Jurkat, Clone E6-1 (cell line): ENCODE measurements at regions not wholly inside any gene's neighbourhood (a gene's known extent, or its start where the extent isn't known, plus 50 kb on each side); places are given as distances from the start of the nearest gene placed in this dataset.
"Not testable (repeated sequence)": the region's sequence is repeated elsewhere in the genome, so short reads cannot be mapped to it uniquely, and the experiment has no call there.

ENCODE experiments used
- DNase-seq: peaks from one replicate; pipeline ENCODE4 v3.0.0-alpha.2; 2011; ENCODE audit warnings: low read depth, low spot score
- H3K4me3 ChIP-seq: 2 replicates; pipeline ENCODE4 v1.5.1; 2011; ENCODE audit warnings: mild to moderate bottlenecking, low read length, control low read depth, moderate library complexity

GRCh38 chr4:100694467-100694866 is 176.6 kb upstream of the EMCN start:
- no peak for DNase-seq
- no peak overlapping the region for H3K4me3 ChIP-seq

DNA sequence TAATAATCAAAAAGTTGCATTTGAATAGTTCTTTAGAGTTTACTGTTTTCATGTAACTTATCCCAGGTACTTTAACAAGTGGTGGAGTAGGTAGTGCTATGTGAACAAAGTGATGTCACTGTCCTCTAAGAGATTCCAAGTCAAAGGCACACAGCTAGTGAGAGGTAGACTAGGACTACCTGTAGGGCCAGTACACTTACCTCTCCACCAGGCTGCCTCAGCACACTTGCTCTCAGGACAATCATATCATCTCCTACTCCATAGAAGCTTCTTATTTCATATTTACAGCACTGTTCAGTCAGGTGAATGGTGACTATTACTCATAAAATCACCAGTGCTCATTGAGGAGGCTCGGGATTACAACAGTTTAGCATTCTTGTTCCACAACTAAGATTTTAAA is 173.0 kb upstream of the EMCN start:
- H3K4me3 ChIP-seq: no peak overlapping the region
- no peak for DNase-seq

- no peak overlapping the region for H3K4me3 ChIP-seq
- no peak for DNase-seq
Observed at GRCh38 chr4:100688368-100688767, 170.5 kb upstream of the EMCN start.

- no peak overlapping the region for H3K4me3 ChIP-seq
- DNase-seq: no peak
Observed at GRCh38 chr4:100682477-100683218, 164.8 kb upstream of the EMCN start.

DNA sequence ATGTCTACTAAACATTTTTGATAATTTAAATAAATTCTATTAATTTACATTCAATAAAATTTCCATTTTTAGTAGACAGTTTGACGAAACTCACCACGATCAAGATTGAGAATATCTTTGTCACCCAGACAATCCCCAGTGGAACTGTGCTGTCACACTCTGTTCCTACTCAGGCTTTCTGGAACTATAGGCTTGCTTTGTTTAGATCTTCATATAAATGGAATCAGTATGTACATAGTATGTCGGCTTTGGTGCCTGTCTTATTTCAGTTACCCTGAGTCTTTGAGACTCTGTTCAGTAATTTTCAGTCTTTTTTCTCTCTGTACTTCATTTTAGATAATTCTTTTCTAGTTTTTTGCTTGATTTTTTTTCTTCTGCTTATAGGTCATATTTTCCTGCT is 163.5 kb upstream of the EMCN start:
- no peak for DNase-seq
- no peak overlapping the region for H3K4me3 ChIP-seq

DNA sequence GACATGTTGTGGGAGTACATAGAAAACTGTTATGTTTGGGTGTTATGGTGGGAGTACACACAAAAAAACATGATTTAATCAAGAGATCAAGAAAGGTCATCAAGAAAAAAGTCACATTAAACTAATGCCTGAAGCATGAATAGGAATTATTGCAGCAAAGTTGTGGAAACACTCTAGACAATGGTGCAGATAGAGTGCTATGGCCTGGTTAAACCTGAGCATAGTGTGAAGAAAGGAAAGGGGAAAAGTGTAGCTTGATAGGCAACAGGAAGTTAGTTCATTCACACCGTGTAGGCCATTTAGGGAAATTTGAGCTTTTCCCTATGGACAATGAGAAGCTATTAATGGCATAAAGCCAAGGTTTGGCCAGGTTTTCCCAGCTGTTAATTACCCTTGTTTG is 162.1 kb upstream of the EMCN start:
- DNase-seq: no peak
- H3K4me3 ChIP-seq: no peak overlapping the region

DNA sequence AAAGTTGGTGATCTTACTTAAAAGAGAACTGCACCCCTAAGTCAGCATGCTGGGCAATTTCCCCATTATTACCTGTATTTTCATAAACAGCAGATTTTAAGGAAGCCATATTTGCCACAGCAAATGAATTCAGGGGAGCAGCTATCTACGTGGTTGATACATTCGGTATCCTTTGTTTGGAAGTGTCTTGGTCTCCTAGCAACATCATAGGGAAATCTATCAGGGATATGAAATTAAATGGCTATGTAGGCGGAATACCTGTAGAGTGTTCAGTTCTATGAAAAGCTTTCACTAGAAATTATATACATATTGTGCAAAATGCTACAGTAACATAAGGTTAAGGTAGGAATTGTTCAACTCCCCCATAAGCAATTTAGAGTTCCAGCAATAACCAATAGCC is 157.2 kb upstream of the EMCN start:
- DNase-seq: no peak

DNA sequence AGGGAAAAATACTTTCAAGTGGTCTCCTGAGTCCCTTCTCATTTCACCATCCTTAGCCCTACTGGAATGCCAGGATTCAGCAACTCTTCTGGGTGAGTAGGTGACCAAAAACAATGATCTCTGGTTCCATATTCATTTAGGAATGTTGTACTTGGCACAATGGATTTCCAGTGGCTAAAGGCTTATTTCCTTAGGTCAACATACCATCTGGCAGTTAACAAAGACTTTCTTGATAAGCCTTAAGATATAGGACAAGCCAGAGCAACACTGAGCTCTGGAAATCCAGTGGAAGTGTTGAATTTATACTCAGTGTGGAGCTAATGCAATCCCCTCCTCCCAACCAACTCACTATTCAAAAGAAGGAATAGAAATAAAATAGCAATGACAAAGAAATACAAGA is 139.4 kb upstream of the EMCN start:
- DNase-seq: no peak
- no peak overlapping the region for H3K4me3 ChIP-seq

More for the DNA sequence above, 157.2 kb upstream of the EMCN start:
- H3K4me3 ChIP-seq: no peak overlapping the region

GRCh38 chr4:100651499-100652175 is 133.8 kb upstream of the EMCN start:
- DNase-seq: no peak
- no peak overlapping the region for H3K4me3 ChIP-seq

- DNase-seq: no peak
- no peak overlapping the region for H3K4me3 ChIP-seq
Observed at GRCh38 chr4:100649417-100649816, 131.6 kb upstream of the EMCN start.

- DNase-seq: no peak
- H3K4me3 ChIP-seq: no peak overlapping the region
Observed at GRCh38 chr4:100644150-100644549, 126.3 kb upstream of the EMCN start.

DNA sequence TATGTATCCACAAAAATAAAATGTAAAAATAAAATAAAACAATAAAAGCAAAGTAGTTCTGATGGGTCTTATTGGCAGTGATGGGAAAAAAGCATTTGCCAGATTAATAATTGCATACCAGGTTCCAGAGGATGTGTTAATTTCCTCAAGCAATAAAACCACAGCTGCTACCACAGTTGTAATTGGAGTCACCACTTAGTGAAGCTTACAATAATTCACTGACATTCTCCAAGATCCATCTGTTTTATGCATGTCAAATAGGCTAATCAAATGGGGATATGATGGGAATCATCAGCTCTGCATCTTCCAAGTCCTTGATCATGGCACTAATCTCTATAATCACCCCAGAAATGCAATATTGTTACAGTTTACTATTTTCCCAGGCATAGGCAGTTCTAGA is 123.5 kb upstream of the EMCN start:
- no peak overlapping the region for H3K4me3 ChIP-seq
- no peak for DNase-seq

GRCh38 chr4:100635899-100636298 is 118.1 kb upstream of the EMCN start:
- no peak overlapping the region for H3K4me3 ChIP-seq

GRCh38 chr4:100633269-100633668 is 115.4 kb upstream of the EMCN start:
- DNase-seq: no peak
- no peak overlapping the region for H3K4me3 ChIP-seq

More at GRCh38 chr4:100635899-100636298, 118.1 kb upstream of the EMCN start:
- no peak for DNase-seq

GRCh38 chr4:100632163-100632562 is 114.3 kb upstream of the EMCN start:
- no peak overlapping the region for H3K4me3 ChIP-seq
- no peak for DNase-seq

DNA sequence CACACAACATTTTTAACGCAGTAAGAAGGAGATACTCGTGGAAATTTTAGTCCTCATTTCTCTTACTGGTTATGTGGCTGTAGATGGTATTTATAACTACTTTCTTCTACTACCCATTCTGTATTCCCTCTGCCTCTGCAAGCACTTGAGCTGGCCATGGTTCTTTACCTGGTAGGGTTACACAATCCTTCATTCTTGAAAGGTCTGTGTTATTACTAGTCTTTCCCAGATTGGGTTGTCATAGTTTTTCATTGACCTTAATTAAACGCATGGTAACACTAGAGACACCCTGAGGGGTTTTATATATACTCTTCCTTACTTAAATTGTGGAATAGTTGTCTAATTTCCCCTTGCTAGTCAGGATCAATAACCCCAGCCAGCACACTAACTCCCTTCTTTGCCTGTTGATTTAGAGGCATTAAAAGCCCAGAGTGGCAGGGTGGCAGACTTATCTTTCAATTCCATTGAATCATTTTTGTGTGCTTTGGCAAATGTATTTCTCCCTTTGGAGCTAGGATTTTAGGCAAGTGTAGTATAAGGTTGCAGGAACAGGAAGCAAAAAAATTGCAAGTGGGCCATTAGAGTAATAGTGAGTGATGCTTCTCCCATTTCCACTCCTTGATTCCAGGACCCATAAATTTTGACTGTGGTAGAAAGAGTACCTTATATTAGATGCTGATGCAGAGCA is 113.6 kb upstream of the EMCN start:
- no peak for DNase-seq
- H3K4me3 ChIP-seq: no peak overlapping the region

GRCh38 chr4:100630341-100630740 is 112.5 kb upstream of the EMCN start:
- H3K4me3 ChIP-seq: no peak overlapping the region

GRCh38 chr4:100609810-100610209 is 92.0 kb upstream of the EMCN start:
- no peak for DNase-seq

More at GRCh38 chr4:100630341-100630740, 112.5 kb upstream of the EMCN start:
- DNase-seq: no peak

DNA sequence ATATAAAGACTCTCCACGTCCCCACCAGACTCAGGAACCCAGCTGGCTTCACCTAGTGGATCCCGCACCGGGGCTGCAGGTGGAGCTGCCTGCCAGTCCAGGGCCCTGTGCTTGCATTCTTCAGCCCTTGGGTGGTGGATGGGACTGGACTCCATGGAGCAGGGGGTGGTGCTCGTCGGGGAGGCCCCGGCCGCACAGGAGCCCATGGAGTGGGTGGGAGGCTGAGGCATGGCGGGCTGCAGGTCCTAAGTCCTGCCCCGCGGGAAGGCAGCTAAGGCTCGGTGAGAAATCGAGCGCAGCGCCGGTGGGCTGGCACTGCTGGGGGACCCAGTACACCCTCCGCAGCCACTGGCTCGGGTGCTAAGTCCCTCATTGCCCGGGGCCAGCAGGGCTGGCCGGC is 90.8 kb upstream of the EMCN start:
- H3K4me3 ChIP-seq, DNase-seq: not testable (repeated sequence)

More at GRCh38 chr4:100609810-100610209, 92.0 kb upstream of the EMCN start:
- H3K4me3 ChIP-seq: no peak overlapping the region

DNA sequence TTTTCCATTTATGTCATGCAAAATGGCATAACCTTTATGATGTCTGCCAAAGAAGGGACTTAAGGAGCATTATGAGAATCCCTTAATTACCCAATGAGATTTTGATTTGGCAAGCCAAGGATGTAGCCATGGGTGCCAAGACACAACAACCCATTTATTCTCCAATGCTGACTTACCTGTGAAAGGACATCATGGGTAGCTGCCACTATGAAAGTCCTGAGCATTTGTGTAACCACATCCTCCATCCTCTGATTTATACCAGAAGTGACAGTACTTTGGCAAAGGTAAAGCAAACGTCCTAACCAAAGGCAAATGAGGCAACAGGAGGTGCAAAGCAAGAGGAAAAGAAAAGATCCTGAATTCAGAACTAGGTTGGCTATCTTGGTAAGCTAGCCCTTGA is 87.3 kb upstream of the EMCN start:
- DNase-seq: no peak

More for the DNA sequence above, 87.3 kb upstream of the EMCN start:
- no peak overlapping the region for H3K4me3 ChIP-seq
